CD4-positive, alpha-beta T cell (primary cell): ENCODE measurements at regions not wholly inside any gene's neighbourhood (a gene's known extent, or its start where the extent isn't known, plus 50 kb on each side); places are given as distances from the start of the nearest gene placed in this dataset.

Experiments used
- ATAC-seq: fragments of 200-7000 bp; cut with Tn5 transposase; one replicate; pipeline ENCODE4 v1.10.0; 2022; ENCODE audit warnings: mild to moderate bottlenecking; ENCODE audit not compliant: poor library complexity
- CTCF ChIA-PET: fragments of 350-600 bp; sonication (Branson Sonifier 250); formaldehyde crosslinking; loops from one replicate; lab custom pipeline; 2021; ENCODE audit warnings: antibody characterized with exemption, inconsistent platforms; lab: Charles Lee
- POLR2A ChIA-PET: fragments of 350-600 bp; sonication (Branson Sonifier 250); formaldehyde crosslinking; loops from one replicate; lab custom pipeline; 2021; ENCODE audit warnings: antibody characterized with exemption, inconsistent platforms; lab: Charles Lee
- DNase-seq, 14 experiments: peaks; one replicate each; pipeline ENCODE4 v3.0.0-alpha.2; 2013 to 2020; ENCODE audit warnings: mixed read lengths in 2 of 14
- H3K27ac ChIP-seq, 2 donors: one replicate each; pipeline versions ENCODE4 v1.5.1 to v1.7.0; 2013; ENCODE audit warnings: low read length in 2 of 2, low read depth in 1 of 2, mild to moderate bottlenecking in 1 of 2
- H3K27me3 ChIP-seq, 2 experiments: 1 replicate in 1 of 2; 2 replicates in 1 of 2; pipeline versions ENCODE4 v1.6.1 to v1.7.0; 2013; ENCODE audit warnings: low read length in 2 of 2, control low read depth in 1 of 2, mild to moderate bottlenecking in 1 of 2, moderate library complexity in 1 of 2; ENCODE audit not compliant: insufficient read depth in 2 of 2, control insufficient read depth in 1 of 2
- H3K36me3 ChIP-seq: one replicate; pipeline ENCODE4 v1.6.1; 2013; ENCODE audit warnings: low read length, control low read depth; ENCODE audit not compliant: insufficient read depth
- H3K4me1 ChIP-seq: one replicate; pipeline ENCODE4 v1.6.1; 2013; ENCODE audit warnings: low read length, control low read depth; ENCODE audit not compliant: insufficient read depth
- H3K4me3 ChIP-seq: one replicate; pipeline ENCODE4 v1.5.1; 2013; ENCODE audit warnings: mild to moderate bottlenecking, low read length, moderate library complexity
- H3K9me3 ChIP-seq, 2 experiments: 1 replicate in 1 of 2; 2 replicates in 1 of 2; pipeline versions ENCODE4 v1.6.1 to v1.7.0; 2013; ENCODE audit warnings: low read length in 2 of 2, mild to moderate bottlenecking in 2 of 2, control low read depth in 1 of 2, moderate library complexity in 1 of 2; ENCODE audit not compliant: control insufficient read depth in 1 of 2, insufficient read depth in 1 of 2
- H3K27ac Mint-ChIP-seq: one replicate; pipeline ENCODE4 v1.8.0; 2020; ENCODE audit warnings: mixed read lengths
- H3K27me3 Mint-ChIP-seq: one replicate; pipeline ENCODE4 v1.8.0; 2021; ENCODE audit warnings: mixed read lengths
- H3K36me3 Mint-ChIP-seq: one replicate; pipeline ENCODE4 v1.8.0; 2021; ENCODE audit warnings: low read depth, mixed read lengths
- H3K4me1 Mint-ChIP-seq: one replicate; pipeline ENCODE4 v1.8.0; 2021; ENCODE audit warnings: low read depth, mixed read lengths
- H3K4me3 Mint-ChIP-seq: one replicate; pipeline ENCODE4 v1.8.0; 2020; ENCODE audit warnings: mild to moderate bottlenecking, mixed read lengths
- H3K9me3 Mint-ChIP-seq: one replicate; pipeline ENCODE4 v1.8.0; 2020; ENCODE audit warnings: mixed read lengths
- intact Hi-C, 2 experiments: fragments of 100-400 bp; cut with DNase I in 1 of 2; cut with micrococcal nuclease in 1 of 2; formaldehyde crosslinking; loops; one replicate each; pipeline versions ENCODE4 v1.15.1 to v1.9.0; 2023 to 2025; cut with DNase I, micrococcal nuclease
- TF ChIP-seq, protein P1 (sequence below): fragments of 200-600 bp; IDR thresholded peaks from one replicate; pipeline ENCODE4 v1.8.0; 2022; ENCODE audit warnings: antibody characterized with exemption, mild to moderate bottlenecking

DNA sequence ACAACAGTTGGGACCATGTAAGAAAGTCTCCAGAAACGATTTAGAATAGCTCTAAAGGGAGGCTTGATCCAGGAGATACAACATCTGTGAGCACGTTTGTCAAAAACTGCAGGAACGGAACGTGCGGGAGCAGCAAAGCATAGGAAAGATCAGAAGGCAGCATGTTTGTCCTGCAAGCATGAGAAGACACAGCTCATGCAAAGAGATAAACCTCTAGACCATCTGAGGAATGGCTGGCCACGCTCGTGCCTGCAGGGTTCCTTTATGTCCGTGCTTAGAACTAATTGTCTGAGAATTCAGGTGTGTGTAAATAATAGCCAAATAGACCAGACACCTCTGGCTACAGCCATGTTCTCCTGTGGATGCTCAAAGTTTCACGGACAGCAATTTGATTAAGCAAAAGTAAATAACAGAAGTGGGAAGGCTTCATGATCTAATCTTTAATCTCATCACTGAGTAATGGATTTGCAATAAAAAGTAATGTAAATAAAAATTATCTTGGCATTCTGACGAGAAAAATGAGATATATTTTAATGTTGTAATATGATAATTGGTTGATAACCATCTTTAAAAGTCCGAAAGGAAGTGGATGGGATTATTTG is 534.8 kb upstream of the CDH7 start:
- H3K27ac ChIP-seq: no peak overlapping the region
- Mint-ChIP-seq H3K36me3 (no peaks in the 10 kb centered on the region), H3K27me3 (no peaks in the 10 kb centered on the region), H3K27ac (no peak overlapping the region), H3K9me3 (peaks cover 16% of the 10 kb centered on the region), H3K4me3 (no peak overlapping the region), H3K4me1 (no peaks in the 10 kb centered on the region)
- no peaks in the 10 kb centered on the region for H3K27me3 ChIP-seq
- POLR2A ChIA-PET: no interaction called here
- no peak overlapping the region for H3K4me3 ChIP-seq
- TF ChIP-seq, protein P1, sequence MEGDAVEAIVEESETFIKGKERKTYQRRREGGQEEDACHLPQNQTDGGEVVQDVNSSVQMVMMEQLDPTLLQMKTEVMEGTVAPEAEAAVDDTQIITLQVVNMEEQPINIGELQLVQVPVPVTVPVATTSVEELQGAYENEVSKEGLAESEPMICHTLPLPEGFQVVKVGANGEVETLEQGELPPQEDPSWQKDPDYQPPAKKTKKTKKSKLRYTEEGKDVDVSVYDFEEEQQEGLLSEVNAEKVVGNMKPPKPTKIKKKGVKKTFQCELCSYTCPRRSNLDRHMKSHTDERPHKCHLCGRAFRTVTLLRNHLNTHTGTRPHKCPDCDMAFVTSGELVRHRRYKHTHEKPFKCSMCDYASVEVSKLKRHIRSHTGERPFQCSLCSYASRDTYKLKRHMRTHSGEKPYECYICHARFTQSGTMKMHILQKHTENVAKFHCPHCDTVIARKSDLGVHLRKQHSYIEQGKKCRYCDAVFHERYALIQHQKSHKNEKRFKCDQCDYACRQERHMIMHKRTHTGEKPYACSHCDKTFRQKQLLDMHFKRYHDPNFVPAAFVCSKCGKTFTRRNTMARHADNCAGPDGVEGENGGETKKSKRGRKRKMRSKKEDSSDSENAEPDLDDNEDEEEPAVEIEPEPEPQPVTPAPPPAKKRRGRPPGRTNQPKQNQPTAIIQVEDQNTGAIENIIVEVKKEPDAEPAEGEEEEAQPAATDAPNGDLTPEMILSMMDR: no peak
- no peak for DNase-seq
- CTCF ChIA-PET: no interaction called here
- ATAC-seq: no peak
- intact Hi-C loops: no loop called here
- H3K4me1 ChIP-seq: no peaks in the 10 kb centered on the region
- H3K9me3 ChIP-seq: peaks cover 0 to 3% of the 10 kb centered on the region in 2 experiments
- H3K36me3 ChIP-seq: no peaks in the 10 kb centered on the region

DNA sequence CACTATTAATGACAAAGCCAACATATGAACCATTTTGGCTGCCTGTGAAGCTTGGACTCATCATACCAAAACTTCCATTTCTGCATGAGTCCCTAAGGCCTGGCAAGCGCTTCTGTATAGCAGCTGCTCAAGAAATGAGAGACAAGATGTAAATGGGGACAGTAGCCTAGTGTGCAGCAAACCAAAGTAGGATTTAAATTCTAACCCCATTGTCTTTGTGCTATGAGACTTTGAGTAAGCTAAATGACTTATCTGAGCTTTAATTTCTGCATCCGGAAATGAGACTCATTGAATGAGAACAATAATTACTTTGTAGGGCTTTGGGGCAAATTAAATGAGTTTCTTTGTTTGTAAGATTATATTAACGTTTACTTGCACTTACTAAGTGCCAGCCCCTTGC is 536.4 kb upstream of the CDH7 start:
- no peaks in the 10 kb centered on the region for H3K4me1 ChIP-seq
- Mint-ChIP-seq H3K4me3 (no peak overlapping the region), H3K4me1 (no peaks in the 10 kb centered on the region), H3K27ac (no peak overlapping the region), H3K36me3 (no peaks in the 10 kb centered on the region), H3K27me3 (no peaks in the 10 kb centered on the region), H3K9me3 (peaks cover 16% of the 10 kb centered on the region)
- ChIA-PET CTCF (no interaction called here), POLR2A (no interaction called here)
- H3K27me3 ChIP-seq: no peaks in the 10 kb centered on the region
- ATAC-seq (no peak), DNase-seq (no peak)
- no peak overlapping the region for H3K27ac ChIP-seq
- TF ChIP-seq, protein P1: no peak
- intact Hi-C loops: no loop called here
- no peak overlapping the region for H3K4me3 ChIP-seq
- no peaks in the 10 kb centered on the region for H3K36me3 ChIP-seq
- H3K9me3 ChIP-seq: no peaks in the 10 kb centered on the region

DNA sequence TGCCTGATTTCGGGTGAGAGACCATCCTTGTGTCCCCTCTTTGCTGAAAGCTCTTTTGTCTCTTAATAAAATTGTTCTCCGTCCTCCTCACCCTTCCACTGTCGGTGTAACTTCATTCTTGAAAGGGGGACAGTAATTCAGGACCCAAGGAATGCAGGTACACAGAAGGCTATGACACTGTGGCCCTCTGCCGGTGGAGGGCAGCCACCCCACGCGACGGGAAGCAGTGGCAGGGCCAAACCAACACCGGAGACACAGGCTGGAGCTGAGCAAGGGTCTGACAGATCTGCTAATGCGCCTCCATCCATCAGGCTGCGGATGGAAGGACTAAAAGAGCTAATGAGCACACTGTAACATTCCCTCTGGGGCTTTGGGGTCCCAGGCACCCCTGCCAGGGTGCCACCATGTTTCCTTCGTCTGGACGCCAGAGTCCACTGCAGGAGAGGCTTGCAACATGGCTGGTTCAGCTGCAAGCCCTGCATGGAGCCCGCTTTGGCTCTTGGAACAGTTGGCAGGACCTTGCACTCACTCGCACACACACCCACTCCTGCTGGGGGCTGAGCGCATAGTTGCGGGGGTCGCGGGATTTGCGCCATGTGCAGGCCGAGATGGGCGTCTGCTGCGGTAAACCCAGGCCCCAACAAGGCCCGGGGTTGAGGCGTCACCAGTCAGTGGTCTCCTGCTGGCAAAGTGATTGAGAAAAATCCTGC is 544.1 kb upstream of the CDH7 start:
- H3K27me3 ChIP-seq: no peaks in the 10 kb centered on the region
- CTCF ChIA-PET: no interaction called here
- POLR2A ChIA-PET: no interaction called here
- no peak overlapping the region for H3K4me3 Mint-ChIP-seq
- no peak overlapping the region for H3K4me3 ChIP-seq
- H3K9me3 ChIP-seq: peaks cover 0 to 8% of the 10 kb centered on the region in 2 experiments
- H3K27me3 Mint-ChIP-seq: no peaks in the 10 kb centered on the region
- no peaks in the 10 kb centered on the region for H3K9me3 Mint-ChIP-seq
- no peak overlapping the region for H3K27ac ChIP-seq
- no peaks in the 10 kb centered on the region for H3K36me3 Mint-ChIP-seq
- TF ChIP-seq, protein P1: no peak
- H3K27ac Mint-ChIP-seq: no peak overlapping the region
- H3K4me1 Mint-ChIP-seq: no peaks in the 10 kb centered on the region
- DNase-seq (no peak), ATAC-seq (no peak)
- H3K36me3 ChIP-seq: no peaks in the 10 kb centered on the region
- H3K4me1 ChIP-seq: no peaks in the 10 kb centered on the region
- intact Hi-C loops: no loop called here
